Mucosa of rectum (tissue), 2 donors: ENCODE measurements at regions not wholly inside any gene's neighbourhood (a gene's known extent, or its start where the extent isn't known, plus 50 kb on each side); places are given as distances from the start of the nearest gene placed in this dataset.

Experiments used
- H3K27ac ChIP-seq, 2 donors: one replicate each; pipeline ENCODE4 v1.7.0; 2013; ENCODE audit warnings: inconsistent platforms in 2 of 2, low read depth in 2 of 2, low read length in 2 of 2
- H3K27me3 ChIP-seq, 2 donors: one replicate each; pipeline ENCODE4 v1.7.0; 2013; ENCODE audit warnings: low read length in 2 of 2; ENCODE audit not compliant: control insufficient read depth in 2 of 2, insufficient read depth in 2 of 2
- H3K36me3 ChIP-seq, 2 donors: one replicate each; pipeline ENCODE4 v1.7.0; 2013; ENCODE audit warnings: low read length in 2 of 2; ENCODE audit not compliant: control insufficient read depth in 2 of 2, insufficient read depth in 2 of 2
- H3K4me1 ChIP-seq, 2 donors: one replicate each; pipeline ENCODE4 v1.7.0; 2013; ENCODE audit warnings: low read length in 2 of 2, mild to moderate bottlenecking in 1 of 2; ENCODE audit not compliant: control insufficient read depth in 2 of 2, insufficient read depth in 2 of 2
- H3K4me3 ChIP-seq, 2 donors: one replicate each; pipeline ENCODE4 v1.7.0; 2013; ENCODE audit warnings: low read length in 2 of 2
- H3K9ac ChIP-seq, 2 donors: one replicate each; pipeline ENCODE4 v1.7.0; 2013; ENCODE audit warnings: low read length in 2 of 2, low read depth in 1 of 2, mild to moderate bottlenecking in 1 of 2
- H3K9me3 ChIP-seq, 2 donors: one replicate each; pipeline ENCODE4 v1.7.0; 2013; ENCODE audit warnings: low read length in 2 of 2; ENCODE audit not compliant: control insufficient read depth in 2 of 2
- donor health status: healthy.
- donor health status: Normal muscosa, but diverticular disease.

GRCh38 chr2:235267251-235267650 is 226.6 kb upstream of the AGAP1 start:
- H3K4me1 ChIP-seq = peaks cover 7 to 16% of the 10 kb centered on the region in 2 donors
- H3K4me3 ChIP-seq = no peak overlapping the region
- H3K9ac ChIP-seq = no peak overlapping the region
- H3K36me3 ChIP-seq = no peaks in the 10 kb centered on the region
- no peaks in the 10 kb centered on the region for H3K27me3 ChIP-seq
- no peak overlapping the region for H3K27ac ChIP-seq
- no peaks in the 10 kb centered on the region for H3K9me3 ChIP-seq

- H3K9ac ChIP-seq = no peak overlapping the region
These were observed 225.3 kb upstream of the AGAP1 start for GRCh38 chr2:235268535-235268934.

DNA sequence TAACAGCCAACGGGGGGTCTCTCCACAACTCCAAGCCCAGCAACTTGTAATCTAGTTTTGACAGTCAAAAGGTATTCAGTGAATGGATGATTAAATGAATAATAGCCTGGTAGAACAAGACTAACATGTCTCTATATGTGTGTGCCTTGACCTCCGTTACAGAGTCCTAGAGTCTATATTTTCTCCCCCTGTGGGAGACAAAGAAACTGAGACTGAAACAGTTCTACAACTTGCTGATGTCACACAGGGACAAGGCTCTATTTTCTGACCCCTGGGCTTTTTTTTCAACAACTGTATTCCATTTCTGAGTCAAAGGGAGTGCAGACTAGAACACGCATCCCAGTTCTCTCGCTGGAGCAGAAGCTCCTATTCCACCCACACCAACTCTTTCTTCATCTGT is 223.6 kb upstream of the AGAP1 start:
- H3K27ac ChIP-seq = no peak overlapping the region
- H3K36me3 ChIP-seq = no peaks in the 10 kb centered on the region
- H3K27me3 ChIP-seq = no peaks in the 10 kb centered on the region
- H3K9ac ChIP-seq = no peak overlapping the region
- H3K4me3 ChIP-seq = no peak overlapping the region
- H3K4me1 ChIP-seq = no peaks in the 10 kb centered on the region
- no peaks in the 10 kb centered on the region for H3K9me3 ChIP-seq

More at GRCh38 chr2:235268535-235268934, 225.3 kb upstream of the AGAP1 start:
- H3K36me3 ChIP-seq = no peaks in the 10 kb centered on the region
- H3K27me3 ChIP-seq = no peaks in the 10 kb centered on the region
- no peak overlapping the region for H3K27ac ChIP-seq
- H3K4me1 ChIP-seq = peaks cover 6 to 12% of the 10 kb centered on the region in 2 donors
- H3K4me3 ChIP-seq = no peak overlapping the region
- no peaks in the 10 kb centered on the region for H3K9me3 ChIP-seq

DNA sequence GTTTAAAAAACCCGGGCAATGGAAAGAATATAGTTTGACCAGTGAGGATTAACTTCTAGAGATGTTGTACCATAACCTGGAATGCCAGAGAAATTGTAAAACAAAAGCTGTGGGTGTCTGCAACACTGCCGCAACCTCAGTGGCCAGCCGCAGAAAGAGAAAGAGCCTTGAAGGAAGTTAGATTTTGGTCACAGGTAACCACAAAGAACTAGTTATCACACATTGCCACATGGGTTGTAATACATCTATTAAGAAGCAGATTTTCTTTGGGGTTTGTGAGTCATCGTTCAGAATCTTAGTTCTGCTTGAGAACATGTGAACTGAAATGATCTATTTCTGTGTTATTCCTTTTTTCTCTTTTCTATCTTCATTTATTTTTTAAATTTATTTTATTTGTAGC is 222.9 kb upstream of the AGAP1 start:
- H3K36me3 ChIP-seq = no peaks in the 10 kb centered on the region
- no peaks in the 10 kb centered on the region for H3K4me1 ChIP-seq
- H3K27me3 ChIP-seq = no peaks in the 10 kb centered on the region
- H3K27ac ChIP-seq = no peak overlapping the region
- no peaks in the 10 kb centered on the region for H3K9me3 ChIP-seq
- H3K9ac ChIP-seq = no peak overlapping the region
- H3K4me3 ChIP-seq = no peak overlapping the region

- no peaks in the 10 kb centered on the region for H3K36me3 ChIP-seq
- no peaks in the 10 kb centered on the region for H3K4me1 ChIP-seq
- H3K4me3 ChIP-seq = no peak overlapping the region
- H3K9me3 ChIP-seq = no peaks in the 10 kb centered on the region
- H3K9ac ChIP-seq = no peak overlapping the region
- no peak overlapping the region for H3K27ac ChIP-seq
- no peaks in the 10 kb centered on the region for H3K27me3 ChIP-seq
These were observed 221.9 kb upstream of the AGAP1 start for GRCh38 chr2:235271936-235272335.

- Histone ChIP-seq H3K27me3 (no peaks in the 10 kb centered on the region), H3K27ac (no peak overlapping the region), H3K36me3 (no peaks in the 10 kb centered on the region), H3K9ac (no peak overlapping the region), H3K4me3 (no peak overlapping the region), H3K4me1 (no peaks in the 10 kb centered on the region), H3K9me3 (no peaks in the 10 kb centered on the region)
These were observed 219.8 kb upstream of the AGAP1 start for GRCh38 chr2:235274023-235274422.

- Histone ChIP-seq H3K9ac (no peak overlapping the region), H3K36me3 (no peaks in the 10 kb centered on the region), H3K4me3 (no peak overlapping the region), H3K27me3 (no peaks in the 10 kb centered on the region), H3K9me3 (no peaks in the 10 kb centered on the region), H3K27ac (no peak overlapping the region), H3K4me1 (no peaks in the 10 kb centered on the region)
These were observed 216.4 kb upstream of the AGAP1 start for GRCh38 chr2:235277485-235277884.

GRCh38 chr2:235278771-235279355 is 215.0 kb upstream of the AGAP1 start:
- H3K9me3 ChIP-seq = no peaks in the 10 kb centered on the region
- no peaks in the 10 kb centered on the region for H3K4me1 ChIP-seq
- H3K4me3 ChIP-seq = no peak overlapping the region
- no peaks in the 10 kb centered on the region for H3K27me3 ChIP-seq
- no peaks in the 10 kb centered on the region for H3K36me3 ChIP-seq
- H3K9ac ChIP-seq = no peak overlapping the region
- no peak overlapping the region for H3K27ac ChIP-seq

DNA sequence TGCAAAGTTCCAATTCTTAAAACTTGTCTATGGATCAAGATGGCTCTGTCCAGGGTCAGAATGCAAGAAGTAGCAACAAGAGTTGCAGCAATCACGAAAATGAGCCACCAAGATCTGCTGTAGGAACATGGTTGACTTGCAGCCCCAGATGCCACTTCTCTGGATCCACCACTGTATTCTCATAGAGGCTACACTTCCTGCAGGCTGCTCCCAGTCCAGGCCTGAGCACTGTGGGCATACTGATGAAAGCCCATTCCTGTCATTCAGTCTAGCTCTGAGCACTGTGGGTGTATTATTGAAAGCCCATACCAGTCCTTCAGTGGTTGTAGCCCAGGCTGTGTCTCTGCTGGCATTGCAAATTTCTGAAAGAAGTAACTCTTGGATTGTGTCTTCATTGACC is 213.9 kb upstream of the AGAP1 start:
- H3K9ac ChIP-seq = no peak overlapping the region
- no peaks in the 10 kb centered on the region for H3K36me3 ChIP-seq
- H3K4me3 ChIP-seq = no peak overlapping the region
- H3K4me1 ChIP-seq = no peaks in the 10 kb centered on the region
- H3K27me3 ChIP-seq = no peaks in the 10 kb centered on the region
- no peak overlapping the region for H3K27ac ChIP-seq
- H3K9me3 ChIP-seq = no peaks in the 10 kb centered on the region

- no peaks in the 10 kb centered on the region for H3K9me3 ChIP-seq
- H3K4me3 ChIP-seq = no peak overlapping the region
These were observed 210.6 kb upstream of the AGAP1 start for GRCh38 chr2:235283246-235283645.

More at GRCh38 chr2:235283246-235283645, 210.6 kb upstream of the AGAP1 start:
- Histone ChIP-seq H3K36me3 (no peaks in the 10 kb centered on the region), H3K27ac (no peak overlapping the region), H3K9ac (no peak overlapping the region), H3K4me1 (no peaks in the 10 kb centered on the region), H3K27me3 (no peaks in the 10 kb centered on the region)
